Loucy (cell line): ENCODE measurements at regions not wholly inside any gene's neighbourhood (a gene's known extent, or its start where the extent isn't known, plus 50 kb on each side); places are given as distances from the start of the nearest gene placed in this dataset.

ENCODE experiments used
- H2AFZ ChIP-seq: fragments of 200-600 bp; sonication (generic); 2 replicates; pipeline ENCODE4 v1.6.0; 2016; ENCODE audit warnings: antibody characterized with exemption, mild to moderate bottlenecking, low read length, moderate library complexity
- H3F3A ChIP-seq: fragments of 200-600 bp; 2 replicates; pipeline ENCODE4 v1.6.0; 2016; ENCODE audit warnings: antibody characterized with exemption, low read depth, mild to moderate bottlenecking
- H3K27me3 ChIP-seq: fragments of 200-600 bp; sonication (generic); 2 replicates; pipeline ENCODE4 v1.6.1; 2014; ENCODE audit warnings: low read length, mild to moderate bottlenecking; ENCODE audit not compliant: insufficient read depth, poor library complexity, severe bottlenecking
- H3K36me3 ChIP-seq: fragments of 200-600 bp; sonication (generic); 2 replicates; pipeline ENCODE4 v1.6.1; 2016; ENCODE audit warnings: low read length; ENCODE audit not compliant: insufficient read depth
- H3K4me1 ChIP-seq: fragments of 200-600 bp; sonication (generic); 2 replicates; pipeline ENCODE4 v1.5.1; 2014; ENCODE audit warnings: low read length, mild to moderate bottlenecking; ENCODE audit not compliant: insufficient read depth, poor library complexity, severe bottlenecking
- H3K4me2 ChIP-seq: fragments of 200-600 bp; sonication (generic); 2 replicates; pipeline ENCODE4 v1.6.0; 2014; ENCODE audit warnings: antibody characterized with exemption, low read length, low read depth, mild to moderate bottlenecking; ENCODE audit not compliant: poor library complexity, severe bottlenecking
- H3K4me3 ChIP-seq: fragments of 200-600 bp; sonication (generic); 2 replicates; pipeline ENCODE4 v1.5.1; 2014; ENCODE audit warnings: low read length, mild to moderate bottlenecking, mixed read lengths; ENCODE audit not compliant: poor library complexity, severe bottlenecking
- H3K79me2 ChIP-seq: fragments of 200-600 bp; sonication (generic); 2 replicates; pipeline ENCODE4 v1.6.1; 2014; ENCODE audit warnings: low read length; ENCODE audit not compliant: insufficient read depth
- H3K9ac ChIP-seq: fragments of 200-600 bp; sonication (generic); 2 replicates; pipeline ENCODE4 v1.6.0; 2014; ENCODE audit warnings: mild to moderate bottlenecking, low read depth, low read length, moderate library complexity; ENCODE audit not compliant: poor library complexity, severe bottlenecking
- H3K9me2 ChIP-seq: fragments of 200-600 bp; sonication (generic); replicated peaks from 2 replicates; pipeline ENCODE4 v1.6.1; 2016; ENCODE audit warnings: low read depth, low read length, mixed read lengths
- H3K9me3 ChIP-seq: fragments of 200-600 bp; sonication (generic); 2 replicates; pipeline ENCODE4 v1.6.1; 2014; ENCODE audit warnings: mild to moderate bottlenecking, antibody characterized with exemption, low read length, low read depth; ENCODE audit not compliant: insufficient read depth
- H4K20me1 ChIP-seq: fragments of 200-600 bp; sonication (generic); 2 replicates; pipeline ENCODE4 v1.6.0; 2014; ENCODE audit warnings: antibody characterized with exemption, low read length, mild to moderate bottlenecking; ENCODE audit not compliant: insufficient read depth, poor library complexity, severe bottlenecking
- CTCF ChIP-seq: fragments of 200-600 bp; sonication (generic); conservative IDR thresholded peaks from 2 replicates; pipeline ENCODE4 v1.5.1; 2014; ENCODE audit warnings: mild to moderate bottlenecking, antibody characterized with exemption, low read length
- EZH2phosphoT487 ChIP-seq: fragments of 200-600 bp; IDR thresholded peaks from 2 replicates; pipeline ENCODE4 v1.6.1; 2018; ENCODE audit warnings: antibody characterized with exemption, mild to moderate bottlenecking, moderate library complexity, borderline replicate concordance

GRCh38 chr22:22428222-22429098 is 80.1 kb downstream of the ZNF280B start:
- Histone ChIP-seq H3K4me2 (no peak overlapping the region), H3K36me3 (no peaks in the 10 kb centered on the region), H3K9me3 (no peaks in the 10 kb centered on the region), H3K9ac (no peak overlapping the region), H3K9me2 (no peaks in the 10 kb centered on the region), H3K27me3 (no peaks in the 10 kb centered on the region), H4K20me1 (no peaks in the 10 kb centered on the region), H3K4me1 (no peaks in the 10 kb centered on the region), H3F3A (no peaks in the 10 kb centered on the region), H3K4me3 (no peak overlapping the region), H2AFZ (no peak overlapping the region), H3K79me2 (no peaks in the 10 kb centered on the region)
- TF ChIP-seq CTCF, result no peak
- no peak for TF ChIP-seq EZH2phosphoT487

- H3K36me3 ChIP-seq, result no peaks in the 10 kb centered on the region
- no peak overlapping the region for H3K4me2 ChIP-seq
- H3K79me2 ChIP-seq, result no peaks in the 10 kb centered on the region
- no peak for TF ChIP-seq CTCF
- no peak for TF ChIP-seq EZH2phosphoT487
- no peak overlapping the region for H2AFZ ChIP-seq
- no peaks in the 10 kb centered on the region for H3K9me3 ChIP-seq
- no peaks in the 10 kb centered on the region for H3K4me1 ChIP-seq
- H4K20me1 ChIP-seq, result no peaks in the 10 kb centered on the region
- no peak overlapping the region for H3K4me3 ChIP-seq
- no peak overlapping the region for H3K9ac ChIP-seq
- no peaks in the 10 kb centered on the region for H3F3A ChIP-seq
- H3K9me2 ChIP-seq, result no peaks in the 10 kb centered on the region
- no peaks in the 10 kb centered on the region for H3K27me3 ChIP-seq
Measured at GRCh38 chr22:22429369-22430108, 79.0 kb downstream of the ZNF280B start.

GRCh38 chr22:22430111-22430820 is 78.3 kb downstream of the ZNF280B start:
- H3K4me1 ChIP-seq, result no peaks in the 10 kb centered on the region
- no peak overlapping the region for H3K9ac ChIP-seq
- no peaks in the 10 kb centered on the region for H3F3A ChIP-seq
- no peaks in the 10 kb centered on the region for H4K20me1 ChIP-seq
- H3K4me2 ChIP-seq, result no peak overlapping the region
- H3K9me2 ChIP-seq, result no peaks in the 10 kb centered on the region
- TF ChIP-seq EZH2phosphoT487, result no peak
- no peak for TF ChIP-seq CTCF
- no peaks in the 10 kb centered on the region for H3K9me3 ChIP-seq
- no peak overlapping the region for H2AFZ ChIP-seq
- no peaks in the 10 kb centered on the region for H3K36me3 ChIP-seq
- no peak overlapping the region for H3K4me3 ChIP-seq
- no peaks in the 10 kb centered on the region for H3K79me2 ChIP-seq
- no peaks in the 10 kb centered on the region for H3K27me3 ChIP-seq
